ENCODE measurements at regions not wholly inside any gene's neighbourhood (a gene's known extent, or its start where the extent isn't known, plus 50 kb on each side); places are given as distances from the start of the nearest gene placed in this dataset.

GRCh38 chr7:35384761-35385700 is 131.1 kb upstream of the TBX20 start:
- DNase-seq: no peak

GRCh38 chr7:35380739-35381224 is 126.9 kb upstream of the TBX20 start:
- DNase-seq: no peak

DNA sequence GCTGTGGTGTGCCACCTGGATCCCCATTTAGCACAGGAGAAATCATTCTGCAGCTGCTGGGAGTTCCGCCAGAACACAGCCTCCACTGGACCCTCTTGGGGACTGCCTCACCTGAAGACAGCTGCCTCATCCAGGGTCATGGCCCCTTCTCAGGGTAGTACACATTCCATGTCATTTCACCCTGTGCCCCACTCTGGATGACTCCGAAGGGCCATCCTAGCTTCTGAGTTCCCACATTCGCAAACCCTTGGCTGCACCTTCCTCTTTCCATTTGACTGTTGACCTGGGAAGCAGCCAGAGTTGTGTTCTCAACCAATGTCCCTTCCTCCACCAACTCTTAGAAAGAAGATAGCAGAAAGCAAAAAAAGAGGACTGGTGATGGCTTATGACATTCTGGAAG is 125.6 kb upstream of the TBX20 start:
- DNase-seq: no peak

DNA sequence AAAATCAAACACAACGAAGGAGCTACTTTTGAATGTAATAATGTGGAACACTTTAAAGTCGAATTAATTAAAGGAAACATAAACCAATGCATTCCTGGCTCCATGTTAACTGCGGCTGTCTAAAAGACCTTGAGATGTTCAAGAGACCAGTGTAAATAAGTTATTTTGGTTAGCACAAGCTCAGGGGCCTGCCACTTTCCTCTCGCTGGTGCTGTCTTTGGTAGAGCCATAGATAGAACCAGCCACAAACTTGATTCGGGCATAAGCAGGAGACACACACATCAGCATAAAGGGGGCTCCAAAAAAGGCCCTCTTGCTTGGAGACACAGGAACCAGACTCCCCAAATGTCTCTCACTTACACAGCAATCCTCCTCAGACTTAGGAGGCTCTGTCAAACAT is 121.6 kb upstream of the TBX20 start:
- DNase-seq: no peak

GRCh38 chr7:35374858-35375257 is 121.0 kb upstream of the TBX20 start:
- no peak for DNase-seq

DNA sequence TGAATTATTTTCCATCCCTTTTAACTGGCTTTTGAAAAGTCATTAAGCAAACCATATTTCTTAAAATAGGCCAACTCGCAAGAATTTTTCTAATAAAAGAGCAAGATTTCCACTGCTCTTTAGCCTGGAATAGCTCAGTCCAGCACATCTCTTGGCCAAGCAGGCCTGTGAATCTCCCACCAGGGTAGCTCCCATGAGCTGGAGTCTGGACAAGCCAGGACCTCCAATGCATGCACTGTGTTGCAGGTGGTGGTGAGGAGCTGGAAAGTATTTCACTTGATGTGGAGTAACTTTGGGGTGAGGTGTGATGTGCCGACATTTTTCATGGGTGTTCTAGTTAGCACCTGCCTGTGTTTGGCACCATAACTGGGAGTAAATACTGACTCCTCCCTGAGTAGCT is 117.3 kb upstream of the TBX20 start:
- DNase-seq: no peak

DNA sequence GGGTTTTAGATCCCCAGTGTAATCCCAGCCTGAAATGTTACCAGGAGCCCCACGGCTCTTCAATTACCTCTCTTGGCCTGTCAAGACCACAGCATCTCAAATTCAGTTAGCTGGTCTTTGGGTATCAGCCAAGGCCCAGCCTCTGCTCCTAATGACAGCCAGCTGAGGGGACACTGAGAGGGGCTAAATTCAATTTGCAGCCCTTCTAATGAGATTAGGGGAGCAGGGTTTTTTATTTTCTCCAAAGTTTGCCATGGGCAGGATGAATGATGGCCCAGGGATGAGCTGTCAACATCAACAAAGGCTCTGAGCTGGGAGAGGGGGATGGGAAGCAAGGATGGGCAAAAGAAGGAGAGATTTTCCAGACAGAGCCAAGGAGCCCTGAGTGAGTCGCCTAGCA is 116.8 kb upstream of the TBX20 start:
- DNase-seq: no peak

DNA sequence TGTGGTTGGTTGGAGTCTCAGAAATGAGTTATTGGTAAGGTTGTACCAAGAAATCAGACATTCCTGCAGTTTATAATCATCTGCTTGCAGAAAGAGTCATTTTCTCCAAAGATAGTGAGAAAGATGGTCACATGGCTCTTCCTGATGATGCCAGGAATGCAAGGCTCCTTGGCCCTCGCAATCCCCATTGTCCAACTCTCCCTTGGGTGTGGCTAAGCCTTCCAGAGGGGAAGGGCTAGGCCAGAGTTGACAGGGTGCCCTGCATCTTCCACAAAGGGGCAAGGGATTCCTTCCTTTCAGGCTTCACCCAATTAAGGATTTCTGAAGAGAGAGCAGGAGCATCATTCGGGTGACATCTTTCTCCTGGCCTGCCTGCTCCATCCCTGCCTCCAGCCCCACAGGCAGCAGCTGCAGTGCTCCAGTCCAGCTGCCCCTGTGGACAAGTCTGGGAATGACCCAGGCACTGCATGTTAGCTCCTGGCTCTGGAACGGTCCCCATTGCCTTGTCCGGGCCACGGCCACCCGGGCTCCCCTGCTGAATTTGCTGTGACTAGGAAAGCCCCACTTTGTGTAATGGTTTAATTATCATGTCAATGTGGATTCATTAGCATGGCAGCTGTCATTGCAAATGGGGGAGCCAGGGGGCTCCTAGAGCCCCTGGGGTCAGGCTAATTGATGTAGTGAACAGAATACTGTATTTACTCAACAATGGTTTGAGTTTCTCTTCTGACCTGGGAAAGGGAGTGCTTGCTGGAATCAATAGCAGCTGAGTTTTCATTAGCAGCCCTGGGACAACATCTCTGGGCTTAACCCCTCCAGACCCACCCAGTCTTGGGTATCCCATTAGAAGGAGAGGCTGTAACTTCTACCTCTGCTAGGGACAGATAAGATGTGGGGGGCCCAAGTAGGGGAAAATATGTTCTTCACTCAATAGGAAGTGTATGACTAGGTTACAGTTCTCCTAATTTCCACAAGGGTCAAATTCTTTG is 112.6 kb upstream of the TBX20 start:
- DNase-seq: no peak

- DNase-seq: no peak
Observed at GRCh38 chr7:35365523-35365922, 111.6 kb upstream of the TBX20 start.

DNA sequence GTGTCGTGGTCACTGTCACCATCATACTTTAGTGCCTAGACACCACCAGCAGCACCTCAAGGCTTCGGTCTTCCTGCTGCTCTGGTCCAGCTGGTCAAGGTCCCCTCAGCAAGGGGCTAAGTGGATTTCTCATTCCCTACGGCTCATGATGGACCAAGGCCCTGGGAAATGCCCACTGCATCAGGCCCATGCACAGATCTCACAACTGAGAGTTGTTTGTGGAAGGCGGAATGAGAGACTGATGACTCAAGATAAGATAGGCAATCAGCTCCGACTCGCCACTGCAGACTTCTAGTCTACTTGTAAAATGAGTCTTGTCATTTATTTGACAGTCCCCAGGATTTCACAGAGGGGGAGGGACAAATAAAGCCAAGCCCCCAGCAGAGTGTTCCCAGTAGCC is 108.4 kb upstream of the TBX20 start:
- no peak for DNase-seq

- DNase-seq: no peak
Observed at GRCh38 chr7:35359423-35359822, 105.5 kb upstream of the TBX20 start.

- no peak for DNase-seq
Observed at GRCh38 chr7:35356495-35356894, 102.6 kb upstream of the TBX20 start.

DNA sequence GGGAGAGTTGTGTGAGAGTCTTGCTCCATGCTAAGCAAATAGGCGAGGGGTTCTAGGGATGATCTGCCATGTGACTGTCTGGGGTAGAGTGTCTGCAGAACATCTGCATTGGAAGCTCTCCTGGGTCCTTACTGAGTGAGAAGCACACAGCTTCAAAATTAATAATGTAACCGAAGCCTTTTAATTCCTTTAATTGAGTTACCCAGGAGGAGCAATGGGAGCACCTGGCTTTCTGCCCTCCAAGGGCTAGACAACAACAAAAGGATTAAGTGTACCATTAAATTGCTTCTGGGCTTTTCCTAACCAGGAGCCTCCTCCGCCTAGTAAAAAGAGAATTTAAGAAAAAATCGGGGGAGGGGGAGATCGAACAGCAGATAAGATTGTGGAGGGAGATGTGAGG is 102.0 kb upstream of the TBX20 start:
- DNase-seq: no peak

GRCh38 chr7:35355199-35355598 is 101.3 kb upstream of the TBX20 start:
- DNase-seq: no peak

DNA sequence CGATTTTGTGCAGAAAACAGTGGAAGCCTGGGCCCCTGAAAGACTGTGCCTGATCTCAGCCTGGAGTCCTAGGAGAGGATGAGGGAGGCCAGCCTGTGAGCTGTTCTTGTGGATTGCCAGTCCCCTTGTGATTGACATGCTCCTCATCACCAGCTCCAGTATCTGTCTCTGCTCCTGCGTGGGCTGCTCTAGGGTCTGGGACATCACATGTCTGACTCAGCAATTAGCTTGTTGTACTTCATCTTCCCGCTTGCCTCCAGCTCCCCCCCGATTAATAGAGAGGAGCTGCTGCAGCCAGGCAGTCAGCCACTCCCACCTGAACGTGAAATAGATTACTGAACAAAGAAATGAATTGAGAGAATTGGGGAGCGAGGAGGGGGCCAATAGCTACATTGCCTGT is 99.6 kb upstream of the TBX20 start:
- DNase-seq: no peak

DNA sequence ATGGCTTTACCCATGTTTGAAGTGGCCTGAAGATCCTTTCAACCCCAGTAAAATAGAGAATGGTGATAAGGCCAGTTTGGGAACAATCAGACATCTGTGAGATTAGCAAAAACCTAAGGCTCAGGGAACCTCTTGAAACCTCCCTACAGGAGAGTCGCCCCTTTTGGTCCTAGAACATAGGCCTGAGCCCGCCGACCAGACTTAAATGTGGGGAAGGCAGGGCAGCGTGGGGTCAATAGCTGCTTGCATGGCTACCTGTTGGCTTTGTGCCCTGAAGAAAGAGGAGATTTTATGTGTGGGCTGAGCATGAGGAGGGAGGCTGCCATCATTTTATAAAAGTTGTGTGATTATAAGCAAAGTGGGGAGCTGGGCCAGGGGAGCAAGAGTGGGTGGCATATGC is 97.6 kb upstream of the TBX20 start:
- no peak for DNase-seq

GRCh38 chr7:35348611-35349400 is 94.9 kb upstream of the TBX20 start:
- DNase-seq: no peak

- DNase-seq: no peak
Observed at GRCh38 chr7:35342786-35343185, 88.9 kb upstream of the TBX20 start.

- no peak for DNase-seq
Observed at GRCh38 chr7:35339811-35340210, 85.9 kb upstream of the TBX20 start.

DNA sequence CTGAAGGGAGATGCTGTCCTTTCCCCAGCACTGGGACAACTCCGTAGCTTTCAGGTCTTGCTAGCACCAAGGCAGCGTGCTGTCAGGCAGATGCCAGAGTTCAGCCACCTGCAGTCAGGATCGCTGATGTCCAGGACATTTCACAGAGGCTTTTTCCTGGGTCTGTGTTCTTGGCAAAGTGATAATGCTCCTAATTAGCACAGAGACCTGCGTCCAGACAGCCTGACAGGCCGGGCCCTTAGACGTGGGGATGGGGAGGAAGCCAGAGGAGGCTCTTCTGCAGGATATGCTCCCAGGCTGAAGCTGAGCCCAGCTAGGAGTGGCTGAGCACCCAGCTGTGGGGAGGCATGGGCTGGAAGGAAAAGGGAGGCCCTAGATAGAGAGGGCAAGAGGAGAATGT is 82.5 kb upstream of the TBX20 start:
- no peak for DNase-seq

GRCh38 chr7:35334506-35334905 is 80.6 kb upstream of the TBX20 start:
- peak; percentile 74 for DNase-seq

- no peak for DNase-seq
Observed at GRCh38 chr7:35333265-35333664, 79.4 kb upstream of the TBX20 start.
